Body of pancreas (tissue), 4 donors: ENCODE measurements at regions not wholly inside any gene's neighbourhood (a gene's known extent, or its start where the extent isn't known, plus 50 kb on each side); places are given as distances from the start of the nearest gene placed in this dataset.

Experiments
- POLR2A ChIP-seq, 3 donors: fragments of 450-650 bp; IDR thresholded peaks; one replicate each; pipeline ENCODE4 v1.6.1; 2016; ENCODE audit warnings: antibody characterized with exemption in 3 of 3, mild to moderate bottlenecking in 2 of 3
- TF ChIP-seq, protein P1 (sequence below), 7 experiments: fragments of 450-650 bp in 4 of 7; fragments of 200-600 bp in 3 of 7; sonication (generic) in 3 of 7; IDR thresholded peaks; one replicate each; pipeline ENCODE4 v1.5.1; 2016 to 2019; ENCODE audit warnings: antibody characterized with exemption in 7 of 7

DNA sequence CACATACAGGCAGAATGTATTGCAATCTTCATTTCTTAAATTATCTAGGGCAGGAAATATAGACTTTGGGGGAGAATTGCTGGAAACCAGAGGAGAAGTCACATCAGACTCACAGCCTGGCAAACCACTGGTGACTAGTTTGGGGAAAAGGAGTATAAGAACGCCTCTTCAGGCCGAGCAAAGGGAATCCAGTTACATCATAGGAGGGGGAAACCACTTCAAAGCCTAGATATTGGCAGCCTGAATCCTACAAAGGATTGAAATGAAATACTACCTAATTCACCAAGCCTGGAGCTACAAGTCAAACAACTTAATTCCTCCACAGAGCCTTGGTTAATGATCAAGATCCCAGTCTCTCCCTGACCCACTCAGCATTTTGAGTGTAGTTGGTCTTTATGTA lies 121.7 kb downstream of the SLC30A10 start:
- TF ChIP-seq, protein P1, sequence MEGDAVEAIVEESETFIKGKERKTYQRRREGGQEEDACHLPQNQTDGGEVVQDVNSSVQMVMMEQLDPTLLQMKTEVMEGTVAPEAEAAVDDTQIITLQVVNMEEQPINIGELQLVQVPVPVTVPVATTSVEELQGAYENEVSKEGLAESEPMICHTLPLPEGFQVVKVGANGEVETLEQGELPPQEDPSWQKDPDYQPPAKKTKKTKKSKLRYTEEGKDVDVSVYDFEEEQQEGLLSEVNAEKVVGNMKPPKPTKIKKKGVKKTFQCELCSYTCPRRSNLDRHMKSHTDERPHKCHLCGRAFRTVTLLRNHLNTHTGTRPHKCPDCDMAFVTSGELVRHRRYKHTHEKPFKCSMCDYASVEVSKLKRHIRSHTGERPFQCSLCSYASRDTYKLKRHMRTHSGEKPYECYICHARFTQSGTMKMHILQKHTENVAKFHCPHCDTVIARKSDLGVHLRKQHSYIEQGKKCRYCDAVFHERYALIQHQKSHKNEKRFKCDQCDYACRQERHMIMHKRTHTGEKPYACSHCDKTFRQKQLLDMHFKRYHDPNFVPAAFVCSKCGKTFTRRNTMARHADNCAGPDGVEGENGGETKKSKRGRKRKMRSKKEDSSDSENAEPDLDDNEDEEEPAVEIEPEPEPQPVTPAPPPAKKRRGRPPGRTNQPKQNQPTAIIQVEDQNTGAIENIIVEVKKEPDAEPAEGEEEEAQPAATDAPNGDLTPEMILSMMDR (IDR thresholded peaks at IDR 0.05), result no peak
- no peak for TF ChIP-seq POLR2A (IDR thresholded peaks at IDR 0.05)
